ENCODE measurements at regions not wholly inside any gene's neighbourhood (a gene's known extent, or its start where the extent isn't known, plus 50 kb on each side); places are given as distances from the start of the nearest gene placed in this dataset.

DNA sequence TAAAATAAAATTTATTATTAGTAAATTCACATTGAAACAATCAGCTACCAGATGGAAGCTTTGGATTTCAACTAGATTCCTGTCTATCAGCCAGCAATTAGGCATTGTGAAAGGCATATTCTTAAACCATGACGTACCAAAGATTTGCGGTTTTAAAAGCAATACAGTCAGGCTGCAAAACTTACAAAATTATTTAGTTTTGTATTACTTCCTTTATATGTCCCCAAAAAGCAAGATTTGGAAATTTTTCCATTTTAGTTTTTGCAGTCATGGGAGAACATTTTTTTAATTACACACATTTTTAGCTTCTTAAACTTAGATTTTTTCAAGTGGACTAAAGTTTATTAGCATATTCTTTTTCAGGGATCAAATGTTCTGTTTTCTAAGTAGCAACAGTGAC is 225.0 kb upstream of the KITLG start:
- TF ChIP-seq, protein P1, sequence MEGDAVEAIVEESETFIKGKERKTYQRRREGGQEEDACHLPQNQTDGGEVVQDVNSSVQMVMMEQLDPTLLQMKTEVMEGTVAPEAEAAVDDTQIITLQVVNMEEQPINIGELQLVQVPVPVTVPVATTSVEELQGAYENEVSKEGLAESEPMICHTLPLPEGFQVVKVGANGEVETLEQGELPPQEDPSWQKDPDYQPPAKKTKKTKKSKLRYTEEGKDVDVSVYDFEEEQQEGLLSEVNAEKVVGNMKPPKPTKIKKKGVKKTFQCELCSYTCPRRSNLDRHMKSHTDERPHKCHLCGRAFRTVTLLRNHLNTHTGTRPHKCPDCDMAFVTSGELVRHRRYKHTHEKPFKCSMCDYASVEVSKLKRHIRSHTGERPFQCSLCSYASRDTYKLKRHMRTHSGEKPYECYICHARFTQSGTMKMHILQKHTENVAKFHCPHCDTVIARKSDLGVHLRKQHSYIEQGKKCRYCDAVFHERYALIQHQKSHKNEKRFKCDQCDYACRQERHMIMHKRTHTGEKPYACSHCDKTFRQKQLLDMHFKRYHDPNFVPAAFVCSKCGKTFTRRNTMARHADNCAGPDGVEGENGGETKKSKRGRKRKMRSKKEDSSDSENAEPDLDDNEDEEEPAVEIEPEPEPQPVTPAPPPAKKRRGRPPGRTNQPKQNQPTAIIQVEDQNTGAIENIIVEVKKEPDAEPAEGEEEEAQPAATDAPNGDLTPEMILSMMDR (conservative IDR thresholded peaks at IDR 0.05 in 1 of 2, IDR thresholded peaks at IDR 0.05 in 1 of 2; ENCODE audit: extremely low read depth in 1 of 2, insufficient read depth in 1 of 2, low read depth in 1 of 2, low read length in 2 of 2), result no peak
- TF ChIP-seq EZH2 (IDR thresholded peaks at IDR 0.05; ENCODE audit: borderline replicate concordance, low read length), result no peak

Data from mammary epithelial cell (primary cell).